GM19035 (cell line): ENCODE measurements at regions not wholly inside any gene's neighbourhood (a gene's known extent, or its start where the extent isn't known, plus 50 kb on each side); places are given as distances from the start of the nearest gene placed in this dataset.
"Not testable (repeated sequence)": the region's sequence is repeated elsewhere in the genome, so short reads cannot be mapped to it uniquely, and the experiment has no call there.

ENCODE experiments used
- ATAC-seq: cut with Tn5 transposase; IDR thresholded peaks from one replicate; pipeline ENCODE4 v1.9.1; 2021; ENCODE audit not compliant: unreplicated experiment

DNA sequence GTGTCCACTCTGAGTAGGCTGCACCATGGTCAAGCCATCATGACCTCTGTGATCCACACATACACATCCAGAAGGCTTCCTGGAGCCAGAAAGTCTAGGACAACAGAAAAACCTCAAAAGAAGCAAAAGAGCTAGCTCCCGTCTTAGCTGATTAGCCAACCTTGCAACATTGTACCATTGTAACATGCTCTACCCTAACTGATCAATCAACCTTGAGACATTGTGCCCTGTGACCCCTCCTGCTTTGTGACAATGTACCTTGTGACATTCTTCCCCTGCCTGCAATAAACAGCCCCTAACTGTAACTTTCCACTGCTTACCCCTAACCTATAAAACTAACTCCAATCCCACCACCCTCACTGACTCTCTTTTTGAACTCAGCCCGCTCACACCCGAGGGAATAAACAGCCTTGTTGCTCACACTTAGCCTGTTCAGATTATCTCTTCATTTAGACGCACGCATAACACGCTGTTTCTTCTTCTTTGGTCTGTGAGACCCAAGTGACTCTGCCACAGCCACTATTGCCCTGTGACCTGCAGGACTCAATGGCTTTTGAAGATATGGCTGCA, 1104.6 kb downstream of the OTOL1 start:
- ATAC-seq, result no peak

DNA sequence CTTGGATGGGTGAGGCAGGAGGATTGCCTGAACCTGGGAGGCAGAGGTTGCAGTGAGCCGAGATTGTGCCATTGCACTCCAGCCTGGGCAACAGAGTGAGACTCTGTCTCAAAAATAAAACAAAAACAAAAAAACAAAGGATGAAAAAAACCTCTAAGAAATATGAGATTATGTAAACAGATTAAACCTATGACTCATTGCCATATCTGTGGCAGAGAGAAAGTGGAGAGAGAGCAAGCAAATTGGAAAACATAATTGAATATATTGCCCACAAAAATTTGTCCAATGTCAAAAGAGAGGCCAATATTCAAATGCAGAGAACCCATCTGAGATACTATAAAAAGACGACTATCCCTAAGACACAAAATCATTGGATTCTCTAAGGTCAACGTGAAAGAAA, 1106.0 kb downstream of the OTOL1 start:
- ATAC-seq, result no peak

DNA sequence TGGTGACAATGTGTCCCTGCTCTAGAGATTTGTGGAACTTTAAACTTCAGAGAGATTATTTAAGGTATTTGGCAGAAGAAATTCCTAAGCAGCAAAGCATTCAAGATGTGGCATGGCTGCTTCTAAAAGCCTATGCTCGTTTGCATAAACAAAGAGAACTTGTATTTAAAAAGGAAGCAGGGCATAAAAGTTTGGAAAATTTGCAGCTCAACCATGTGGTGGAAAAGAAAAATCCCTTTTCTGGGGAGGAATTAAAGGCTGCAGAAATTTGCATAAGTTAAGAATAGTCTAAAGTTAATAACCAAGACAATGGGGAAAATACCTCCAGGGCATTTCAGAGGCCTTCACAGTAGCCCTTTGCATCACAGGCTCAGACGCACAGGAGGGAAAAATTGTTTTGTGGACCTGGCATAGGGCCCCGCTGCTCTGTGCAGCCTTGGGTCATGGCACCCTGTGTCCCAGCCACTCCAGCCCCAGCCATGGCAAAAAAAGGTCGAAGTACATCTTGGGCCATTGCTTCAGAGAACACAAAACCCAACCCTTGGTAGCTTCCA, 1109.1 kb downstream of the OTOL1 start:
- no peak for ATAC-seq

DNA sequence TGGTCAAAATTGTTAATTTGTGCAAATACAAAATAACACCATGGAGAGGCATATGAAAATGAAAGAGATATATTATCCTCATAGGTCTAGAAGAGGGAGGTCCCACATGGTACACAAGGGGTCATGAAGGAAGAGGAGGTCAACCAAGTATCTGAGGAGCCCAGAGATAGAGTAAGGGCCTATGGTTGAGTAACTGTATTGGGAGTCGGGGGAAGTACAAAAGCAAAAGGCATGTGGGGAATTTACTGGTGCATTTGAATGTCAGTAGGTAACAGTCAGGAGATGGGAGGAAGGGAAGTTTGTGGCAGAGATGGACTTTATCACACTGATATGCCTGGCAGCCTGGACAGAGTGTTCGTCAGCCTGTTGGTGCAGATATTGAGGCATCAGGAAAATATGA, 1113.7 kb downstream of the OTOL1 start:
- no peak for ATAC-seq

DNA sequence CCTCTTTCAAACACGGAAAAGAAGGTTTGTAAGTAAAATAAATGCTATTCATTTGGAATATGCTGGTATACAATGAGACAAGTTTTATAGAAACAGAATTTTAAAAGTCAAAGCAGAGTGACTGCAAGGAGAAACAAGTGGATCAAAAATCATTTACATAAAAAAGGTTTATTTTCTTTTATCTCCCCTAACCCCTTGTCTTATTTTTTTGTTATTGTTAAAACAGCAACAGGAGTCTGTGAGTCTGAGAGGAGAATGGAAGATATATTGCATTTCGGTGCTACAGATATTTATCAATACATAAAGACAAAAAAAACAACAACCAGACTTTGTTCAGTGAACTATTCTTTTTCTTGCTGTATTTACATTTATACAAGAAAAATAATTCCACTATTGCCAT, 1116.4 kb downstream of the OTOL1 start:
- ATAC-seq, result no peak

DNA sequence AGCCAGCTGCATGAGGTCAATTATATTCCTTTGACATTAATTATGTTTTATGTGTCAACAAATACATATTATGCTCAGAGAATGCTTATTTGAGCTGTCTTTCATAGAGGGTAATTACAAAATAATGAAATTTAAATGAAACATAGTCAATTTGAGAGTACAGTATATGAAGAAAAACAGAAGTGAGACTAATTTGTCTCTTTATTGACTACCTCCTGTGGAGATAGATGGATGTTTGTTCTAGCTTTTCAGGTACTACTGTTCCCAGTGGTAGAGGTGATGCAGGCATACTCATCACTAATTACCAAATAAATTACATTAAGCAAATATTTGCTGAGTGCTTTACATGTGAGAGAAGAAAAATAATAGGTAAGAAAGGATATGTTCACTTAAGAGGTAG, 1129.6 kb downstream of the OTOL1 start:
- ATAC-seq, result no peak

DNA sequence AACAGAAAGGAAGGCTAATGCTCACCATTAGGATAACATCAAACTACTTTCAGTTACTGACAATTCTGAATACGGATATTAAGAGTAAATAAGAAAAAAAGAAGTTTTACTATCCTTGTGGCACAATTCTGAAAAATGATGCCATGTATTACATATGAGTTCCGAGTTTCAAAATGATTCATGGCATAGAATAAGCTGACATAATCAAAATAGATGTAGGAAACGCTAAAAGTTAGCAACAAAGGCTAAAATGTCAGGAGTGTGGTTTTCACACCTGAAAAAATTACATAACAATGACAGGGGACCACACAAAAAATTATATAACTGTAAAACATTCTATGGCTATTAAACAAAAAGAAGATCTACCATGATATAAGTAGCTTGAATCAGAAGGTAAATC, 1131.9 kb downstream of the OTOL1 start:
- ATAC-seq, result no peak

DNA sequence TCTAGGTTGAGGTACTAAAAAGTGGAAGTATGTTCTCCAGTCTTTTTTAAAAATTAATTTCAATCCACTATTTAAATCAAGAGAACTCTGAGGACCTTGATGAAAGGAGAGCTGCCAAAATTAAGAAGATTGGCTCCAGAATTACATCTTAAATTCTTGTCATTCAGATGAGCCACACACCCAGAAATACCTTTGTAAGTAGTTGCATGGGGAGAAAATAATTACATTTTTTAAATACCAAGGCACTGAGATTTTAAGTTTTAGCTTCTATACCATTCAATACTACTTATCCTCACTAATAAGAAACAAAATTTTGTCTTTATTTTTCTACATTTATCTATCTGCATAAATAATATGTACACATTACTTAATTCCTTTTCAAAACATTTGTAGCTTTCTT, 1132.8 kb downstream of the OTOL1 start:
- no peak for ATAC-seq

DNA sequence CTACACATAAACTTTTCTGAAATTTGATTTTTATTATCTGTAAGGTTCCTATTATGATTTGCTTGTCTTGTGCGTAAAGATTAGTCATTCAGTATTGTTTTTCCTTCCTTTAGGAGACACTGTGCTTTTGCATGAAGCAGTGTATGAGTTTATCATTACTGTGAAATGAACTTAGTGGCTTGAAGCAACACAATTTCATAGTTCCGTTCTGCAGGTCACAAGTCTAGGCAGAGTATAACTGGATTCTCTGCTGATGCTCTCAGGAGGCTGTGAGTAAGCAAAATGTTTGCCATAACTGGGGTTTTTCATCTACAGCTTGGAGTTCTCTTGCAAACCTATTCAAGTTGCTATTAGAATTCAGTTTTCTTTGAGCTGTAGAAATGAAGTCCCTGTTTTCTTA, 1136.1 kb downstream of the OTOL1 start:
- no peak for ATAC-seq

DNA sequence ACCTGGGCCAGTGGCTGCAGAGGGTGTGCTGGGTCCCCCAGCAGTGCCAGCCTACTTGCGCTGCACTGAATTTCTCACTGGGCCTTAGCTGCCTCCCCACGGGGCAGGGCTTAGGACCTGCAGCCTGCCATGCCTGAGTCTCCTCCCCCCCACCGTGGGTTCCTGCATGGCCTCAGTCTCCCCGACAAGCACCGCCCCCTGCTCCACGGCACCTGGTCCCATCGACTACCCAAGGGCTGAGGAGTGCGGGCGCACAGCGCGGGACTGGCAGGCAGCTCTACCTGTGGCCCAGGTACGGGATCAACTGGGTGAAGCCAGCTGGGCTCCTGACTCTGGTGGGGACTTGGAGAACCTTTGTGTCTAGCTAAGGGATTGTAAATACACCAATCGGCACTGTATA, 1143.6 kb downstream of the OTOL1 start:
- not testable (repeated sequence) for ATAC-seq

DNA sequence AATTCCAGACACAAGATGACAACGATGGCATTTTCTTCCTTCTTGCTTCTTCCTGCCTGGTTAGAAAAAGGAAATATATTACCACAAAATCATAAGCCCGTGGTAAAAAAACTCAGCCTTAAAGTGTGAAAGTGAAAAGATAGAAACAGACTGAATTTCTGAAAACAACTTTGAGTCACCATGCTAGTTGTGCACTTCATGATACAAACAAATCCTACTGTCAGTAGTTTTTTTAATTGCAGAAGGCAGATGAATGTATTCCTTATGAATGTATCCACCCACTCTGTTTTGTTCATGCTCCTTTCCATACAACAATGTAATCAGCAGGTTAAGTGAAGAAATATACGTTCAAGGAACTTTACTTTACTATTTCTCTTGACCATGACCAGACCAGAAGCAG, 1144.7 kb downstream of the OTOL1 start:
- ATAC-seq, result no peak

DNA sequence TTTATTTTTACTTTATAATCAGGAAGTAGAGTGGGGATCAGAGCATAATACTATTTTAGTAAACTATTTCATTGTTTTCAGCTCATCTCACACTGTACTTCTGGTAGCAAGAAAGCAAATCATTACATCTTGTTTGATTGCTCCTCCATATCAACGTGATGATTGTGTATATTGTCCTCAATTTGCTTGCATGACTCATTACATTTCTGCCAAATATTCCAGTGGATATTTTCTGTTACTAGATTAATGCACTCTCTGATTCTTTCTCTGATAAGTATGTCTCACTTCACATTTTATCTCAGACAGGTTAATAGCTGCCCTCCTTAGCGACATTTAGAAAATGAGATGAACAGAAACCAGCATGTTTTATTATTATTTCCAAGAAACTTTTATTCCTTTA, 1145.3 kb downstream of the OTOL1 start:
- ATAC-seq, result no peak

DNA sequence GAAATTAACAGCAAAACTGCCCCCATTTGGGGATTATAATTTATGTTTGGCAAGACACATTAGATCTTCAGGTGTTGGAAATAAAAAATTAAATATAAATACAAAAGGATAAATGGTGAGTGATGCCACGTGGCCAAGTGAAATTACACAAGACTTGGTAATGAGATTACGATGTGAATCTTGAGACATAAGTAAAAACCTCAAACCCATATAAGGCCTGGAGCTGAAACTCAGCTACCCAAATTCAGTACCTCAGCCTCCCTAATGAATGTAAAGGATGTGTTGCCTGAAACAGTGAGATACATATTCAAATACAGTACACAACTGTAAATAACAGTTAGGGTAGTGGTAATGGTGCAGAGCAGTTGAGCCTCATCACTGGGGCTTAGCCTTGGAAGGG, 1146.6 kb downstream of the OTOL1 start:
- ATAC-seq, result no peak

DNA sequence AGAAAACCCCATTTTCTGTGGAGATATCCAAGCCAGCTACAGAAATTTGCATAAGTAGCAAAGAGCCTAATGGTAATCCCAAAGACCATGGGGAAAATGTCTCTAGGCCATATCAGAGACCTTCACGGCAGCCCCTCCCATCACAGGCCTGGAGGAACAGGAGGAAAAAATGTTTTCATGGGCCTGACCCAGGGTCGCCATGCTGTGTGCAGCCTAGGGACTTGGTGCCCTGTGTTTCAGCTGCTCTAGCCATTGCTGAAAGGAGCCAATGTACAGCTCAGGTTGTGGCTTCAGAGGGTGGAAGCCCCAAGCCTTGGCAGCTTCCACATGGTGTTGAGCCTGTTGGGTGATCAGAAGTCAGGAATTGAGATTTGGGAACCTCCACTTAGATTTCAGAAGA, 1150.7 kb downstream of the OTOL1 start:
- ATAC-seq, result no peak

DNA sequence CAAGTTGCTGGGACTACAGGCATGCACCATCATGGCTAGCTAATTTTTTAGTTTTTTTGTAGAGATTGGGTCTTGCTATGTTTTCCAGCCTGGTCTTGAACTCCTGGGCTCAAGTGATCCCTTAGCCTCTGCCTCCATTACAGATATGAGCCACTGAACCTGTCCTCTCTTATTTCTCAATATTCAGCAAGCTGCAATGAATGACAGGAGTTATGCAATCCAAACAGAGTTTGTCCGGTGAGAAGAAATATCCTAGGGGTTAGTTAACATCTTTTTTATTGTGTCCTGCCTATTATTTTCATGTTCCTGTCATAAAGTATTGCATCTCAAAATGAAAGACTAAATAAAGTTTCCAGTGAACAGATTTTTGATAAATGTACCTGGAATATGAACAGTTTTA, 1161.4 kb downstream of the OTOL1 start:
- ATAC-seq, result no peak

DNA sequence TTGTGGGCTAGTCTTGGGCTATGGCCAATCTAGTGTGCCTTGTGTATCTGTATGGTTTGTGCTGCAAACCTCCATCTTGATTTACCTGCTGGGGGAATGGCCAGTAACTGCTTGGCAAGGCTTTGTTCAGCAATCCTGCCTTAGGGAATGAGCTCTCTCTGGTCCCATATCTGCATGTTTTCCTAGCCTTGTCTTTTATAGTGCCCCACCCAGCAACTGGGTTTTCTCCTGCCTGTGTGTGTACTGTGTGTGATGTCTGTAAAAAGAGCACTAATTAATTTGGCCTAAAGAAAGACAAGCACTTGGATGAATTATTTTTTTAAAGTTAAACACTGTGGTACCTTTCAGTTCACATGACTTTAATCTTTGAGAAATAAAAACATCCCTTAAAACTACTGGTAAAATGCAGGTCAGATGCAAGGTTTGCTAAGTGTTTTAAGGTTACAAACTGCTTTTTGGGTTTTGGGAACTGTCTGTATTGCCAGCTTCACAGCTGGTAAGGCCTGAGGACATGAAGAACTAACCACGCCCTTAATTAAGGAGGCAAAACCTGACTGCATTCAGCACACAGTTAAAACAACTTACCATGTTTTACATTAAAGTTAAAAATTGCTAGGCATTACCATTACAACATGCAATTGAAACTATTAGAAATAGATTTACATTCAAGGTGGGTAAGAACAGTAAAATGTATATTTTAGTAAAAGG, 1169.2 kb downstream of the OTOL1 start:
- no peak for ATAC-seq

DNA sequence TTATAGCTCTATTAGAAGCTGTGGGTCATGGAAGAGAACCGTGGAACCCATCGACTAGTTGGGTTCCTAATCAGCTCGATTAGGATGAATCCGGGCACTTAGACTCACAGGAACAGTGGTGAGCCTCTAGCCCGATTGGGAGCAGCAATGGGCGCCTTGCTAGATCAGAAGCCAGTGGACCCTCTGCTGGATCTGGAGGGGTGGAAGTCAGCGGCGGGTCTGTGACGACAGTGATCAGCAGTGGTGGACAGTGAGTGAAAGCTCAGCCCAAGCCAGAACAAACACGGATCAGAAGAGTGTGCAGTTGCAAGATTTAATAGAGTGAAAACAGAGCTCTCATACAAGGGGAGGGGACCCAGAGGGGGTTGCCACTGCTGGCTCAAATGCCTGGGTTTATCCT, 1170.2 kb downstream of the OTOL1 start:
- ATAC-seq, result no peak

DNA sequence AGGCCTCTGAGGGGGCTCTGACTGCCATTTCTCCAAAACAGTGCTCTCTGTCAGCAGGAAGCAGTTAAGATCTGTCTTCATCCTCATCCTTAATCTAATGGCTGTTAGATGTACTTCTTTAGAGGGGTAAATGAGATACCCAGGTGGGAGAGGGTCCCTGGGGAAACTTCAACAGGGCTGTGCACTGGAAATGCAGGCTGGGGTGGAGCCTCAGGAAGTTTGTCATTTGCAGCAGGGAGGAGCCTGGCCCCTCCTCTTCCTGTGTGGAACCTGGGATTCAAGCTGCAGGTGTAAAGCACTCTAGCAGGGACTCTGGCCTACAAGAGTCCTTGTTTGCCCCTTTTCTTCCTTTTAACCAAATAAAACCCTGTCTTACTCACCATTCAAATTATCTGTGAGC, 1173.6 kb downstream of the OTOL1 start:
- ATAC-seq, result no peak

DNA sequence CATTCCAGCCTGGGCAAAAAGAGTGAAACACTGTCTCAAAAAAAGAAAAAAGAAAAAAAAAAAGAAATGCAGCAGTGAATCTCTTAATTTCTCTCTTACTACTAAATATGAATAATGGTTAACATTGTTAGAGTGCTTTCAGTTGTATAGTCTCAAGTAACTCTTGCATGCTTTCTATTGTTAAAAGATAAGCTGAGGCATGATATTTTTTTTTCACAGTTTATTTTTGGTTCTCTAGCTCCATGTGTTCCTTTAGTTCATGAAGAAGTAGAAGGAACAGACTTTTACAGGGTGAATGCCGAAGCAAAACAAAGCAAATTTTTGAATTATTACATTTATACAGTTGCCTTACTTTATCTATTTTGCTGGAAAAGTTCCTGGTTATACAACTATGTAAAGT, 1180.9 kb downstream of the OTOL1 start:
- no peak for ATAC-seq

DNA sequence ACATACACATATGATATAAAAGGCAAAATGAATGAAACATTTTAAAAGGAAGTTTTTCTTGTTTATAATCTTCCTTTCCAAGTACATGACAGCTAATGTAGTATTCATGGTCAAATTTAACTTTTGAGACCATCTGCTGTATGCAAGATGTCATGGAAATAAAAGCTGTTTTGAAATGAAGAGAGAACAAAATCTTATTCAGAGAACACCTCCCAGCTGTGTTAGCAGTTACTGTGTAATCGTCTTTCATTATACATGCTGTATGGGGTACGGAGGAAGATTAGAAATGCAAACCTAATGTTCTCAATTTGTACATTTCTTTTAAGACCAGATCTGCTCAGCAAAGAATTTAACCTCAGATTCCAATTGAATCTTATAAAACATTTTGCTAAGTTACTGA, 1182.3 kb downstream of the OTOL1 start:
- ATAC-seq, result no peak

DNA sequence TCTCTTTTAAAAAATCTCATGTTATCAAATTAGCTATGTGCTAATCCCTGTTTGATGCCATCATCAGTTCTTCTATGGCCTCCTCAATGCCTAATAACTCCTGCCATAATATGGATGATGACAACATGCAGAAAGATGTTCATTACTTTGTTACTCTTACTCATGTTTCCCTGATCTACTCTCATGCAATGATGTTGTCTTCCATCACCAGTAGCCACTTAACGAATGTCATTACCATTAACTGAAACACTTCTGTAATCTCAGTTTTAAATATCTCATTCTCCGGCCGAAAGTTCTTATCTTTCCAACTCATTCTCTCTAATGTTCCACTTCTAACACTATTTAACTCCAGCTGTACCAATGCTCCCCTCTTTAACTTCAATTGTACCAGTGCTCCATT, 1187.7 kb downstream of the OTOL1 start:
- no peak for ATAC-seq

DNA sequence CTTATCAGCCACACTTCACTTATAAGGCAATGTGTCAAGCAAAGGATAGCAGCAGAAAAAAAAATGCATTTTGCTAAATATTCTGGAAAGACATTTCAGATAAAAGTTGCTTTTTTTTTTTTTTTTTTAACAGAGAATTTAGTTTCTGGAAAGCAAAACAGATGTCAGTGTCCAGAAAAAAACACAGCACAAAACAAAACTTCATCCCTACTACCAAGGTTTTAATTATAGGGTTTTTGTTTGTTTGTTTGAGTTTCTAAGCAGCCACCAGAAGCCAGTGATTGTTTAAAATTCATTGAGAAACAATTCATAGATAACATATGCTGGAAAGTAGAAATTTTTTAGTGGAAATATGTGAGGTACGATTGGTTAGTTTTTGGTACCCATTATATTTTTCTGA, 1202.7 kb downstream of the OTOL1 start:
- ATAC-seq, result no peak

DNA sequence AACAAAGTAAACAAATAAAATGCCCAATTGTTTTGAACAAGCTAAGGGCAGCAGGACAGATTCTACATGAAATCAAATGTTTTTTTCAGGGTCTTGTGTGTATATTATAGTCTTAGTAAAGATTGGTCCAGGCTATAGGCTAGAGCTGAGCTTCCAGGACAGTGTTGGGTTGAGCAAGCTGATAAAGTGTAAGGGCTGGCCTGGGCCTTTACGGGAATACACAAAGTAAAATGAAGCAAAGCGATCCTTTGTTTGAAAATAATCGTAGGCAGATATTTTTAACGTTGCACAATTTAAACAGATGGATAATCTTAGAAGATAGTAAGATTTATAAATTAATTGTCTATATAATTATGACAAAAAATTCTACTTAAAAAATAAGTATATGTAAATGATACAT, 1204.6 kb downstream of the OTOL1 start:
- ATAC-seq, result no peak
